Gastroesophageal sphincter (tissue), 3 donors: ENCODE measurements at regions not wholly inside any gene's neighbourhood (a gene's known extent, or its start where the extent isn't known, plus 50 kb on each side); places are given as distances from the start of the nearest gene placed in this dataset.

ENCODE experiments used
- CTCF ChIP-seq, 4 experiments: fragments of 200-600 bp in 2 of 4; fragments of 450-650 bp in 2 of 4; sonication (generic) in 1 of 4; IDR thresholded peaks; one replicate each; pipeline ENCODE4 v1.5.1; 2017 to 2019; ENCODE audit warnings: antibody characterized with exemption in 4 of 4, mild to moderate bottlenecking in 2 of 4, moderate library complexity in 2 of 4
- POLR2A ChIP-seq, 2 donors: fragments of 450-650 bp; IDR thresholded peaks; one replicate each; pipeline ENCODE4 v1.6.1; 2017; ENCODE audit warnings: antibody characterized with exemption in 2 of 2, mild to moderate bottlenecking in 2 of 2, moderate library complexity in 1 of 2
- POLR2AphosphoS5 ChIP-seq: sonication (generic); formaldehyde crosslinking; IDR thresholded peaks from one replicate; pipeline ENCODE4 v1.6.1; 2017; ENCODE audit warnings: antibody characterized with exemption

- TF ChIP-seq CTCF (IDR thresholded peaks at IDR 0.05) = no peak
- TF ChIP-seq POLR2A (IDR thresholded peaks at IDR 0.05) = no peak
- TF ChIP-seq POLR2AphosphoS5 = no peak
Observed at GRCh38 chr10:3635697-3636096, 149.3 kb downstream of the KLF6 start.
